Mesenchymal stem cell (in vitro differentiated cells and primary cell): ENCODE measurements at regions not wholly inside any gene's neighbourhood (a gene's known extent, or its start where the extent isn't known, plus 50 kb on each side); places are given as distances from the start of the nearest gene placed in this dataset.

Source experiments
- DNase-seq: peaks from one replicate; pipeline ENCODE4 v3.0.0-alpha.2; 2013
- H2AFZ ChIP-seq: one replicate; pipeline ENCODE4 v1.6.1; 2013; ENCODE audit warnings: low read depth, mild to moderate bottlenecking, control low read depth, inconsistent platforms, low read length, moderate library complexity
- H2AK5ac ChIP-seq: 2 replicates; pipeline ENCODE4 v1.6.1; 2013; ENCODE audit warnings: low read length, moderate library complexity, mild to moderate bottlenecking, inconsistent platforms; ENCODE audit not compliant: severe bottlenecking
- H2BK120ac ChIP-seq: one replicate; pipeline ENCODE4 v1.6.1; 2013; ENCODE audit warnings: low read depth, mild to moderate bottlenecking, inconsistent platforms, low read length, moderate library complexity
- H2BK12ac ChIP-seq, 2 experiments: one replicate each; pipeline ENCODE4 v1.6.1; 2013; ENCODE audit warnings: inconsistent platforms in 2 of 2, low read length in 2 of 2, mild to moderate bottlenecking in 2 of 2, moderate library complexity in 2 of 2, control low read depth in 1 of 2
- H2BK15ac ChIP-seq: one replicate; pipeline ENCODE4 v1.6.1; 2013; ENCODE audit warnings: mild to moderate bottlenecking, low read depth, inconsistent platforms; ENCODE audit not compliant: poor library complexity, severe bottlenecking
- H2BK5ac ChIP-seq: 2 replicates; pipeline ENCODE4 v1.6.1; 2013; ENCODE audit warnings: low read depth, mild to moderate bottlenecking, low read length, control low read depth, inconsistent platforms; ENCODE audit not compliant: poor library complexity, severe bottlenecking
- H3K14ac ChIP-seq, 2 experiments: one replicate each; pipeline ENCODE4 v1.6.1; 2013; ENCODE audit warnings: inconsistent platforms in 2 of 2, low read length in 2 of 2, control low read depth in 1 of 2, mild to moderate bottlenecking in 1 of 2, moderate library complexity in 1 of 2
- H3K18ac ChIP-seq, 2 experiments: one replicate each; pipeline ENCODE4 v1.6.1; 2013; ENCODE audit warnings: inconsistent platforms in 2 of 2, low read length in 2 of 2, control low read depth in 1 of 2, low read depth in 1 of 2, mild to moderate bottlenecking in 1 of 2
- H3K23ac ChIP-seq, 2 experiments: one replicate each; pipeline ENCODE4 v1.6.1; 2013; ENCODE audit warnings: inconsistent platforms in 2 of 2, low read length in 2 of 2, mild to moderate bottlenecking in 2 of 2, moderate library complexity in 2 of 2, control low read depth in 1 of 2
- H3K27ac ChIP-seq: 2 replicates; pipeline ENCODE4 v1.5.1; 2013; ENCODE audit warnings: mild to moderate bottlenecking, moderate library complexity, low read length, control low read depth, inconsistent platforms; ENCODE audit not compliant: poor library complexity, severe bottlenecking
- H3K27me3 ChIP-seq, 2 experiments: 2 replicates each; pipeline versions ENCODE4 v1.6.1 to v1.7.0; 2013; ENCODE audit warnings: low read length in 2 of 2, mild to moderate bottlenecking in 2 of 2, moderate library complexity in 2 of 2, control low read depth in 1 of 2, inconsistent platforms in 1 of 2; ENCODE audit not compliant: control insufficient read depth in 1 of 2, insufficient read depth in 1 of 2
- H3K36me3 ChIP-seq, 2 experiments: 2 replicates each; pipeline versions ENCODE4 v1.6.1 to v1.7.0; 2013; ENCODE audit warnings: low read length in 2 of 2, control low read depth in 1 of 2, inconsistent platforms in 1 of 2, low read depth in 1 of 2, mild to moderate bottlenecking in 1 of 2; ENCODE audit not compliant: insufficient read depth in 2 of 2, control insufficient read depth in 1 of 2
- H3K4ac ChIP-seq, 2 experiments: one replicate each; pipeline ENCODE4 v1.6.1; 2013; ENCODE audit warnings: inconsistent platforms in 2 of 2, low read length in 2 of 2, mild to moderate bottlenecking in 2 of 2, moderate library complexity in 2 of 2, control low read depth in 1 of 2, low read depth in 1 of 2
- H3K4me1 ChIP-seq: 2 replicates; pipeline ENCODE4 v1.6.1; 2013; ENCODE audit warnings: low read depth, low read length, control low read depth; ENCODE audit not compliant: control insufficient read depth, insufficient read depth
- H3K4me2 ChIP-seq: 2 replicates; pipeline ENCODE4 v1.6.1; 2013; ENCODE audit warnings: low read length, mild to moderate bottlenecking, inconsistent platforms; ENCODE audit not compliant: poor library complexity, severe bottlenecking
- H3K4me3 ChIP-seq, 2 experiments: 2 replicates each; pipeline versions ENCODE4 v1.5.1 to v1.7.0; 2013; ENCODE audit warnings: low read length in 2 of 2, mild to moderate bottlenecking in 2 of 2, control low read depth in 1 of 2, low read depth in 1 of 2; ENCODE audit not compliant: insufficient read depth in 1 of 2
- H3K79me1 ChIP-seq: replicated peaks from 2 replicates; pipeline ENCODE4 v1.6.1; 2013; ENCODE audit warnings: mild to moderate bottlenecking, control low read depth, low read length, inconsistent platforms; ENCODE audit not compliant: poor library complexity, severe bottlenecking
- H3K9ac ChIP-seq: 2 replicates; pipeline ENCODE4 v1.7.0; 2013; ENCODE audit warnings: mild to moderate bottlenecking, low read length, moderate library complexity
- H3K9me3 ChIP-seq: 2 replicates; pipeline ENCODE4 v1.7.0; 2013; ENCODE audit warnings: mild to moderate bottlenecking, low read length; ENCODE audit not compliant: control insufficient read depth
- H4K8ac ChIP-seq: one replicate; pipeline ENCODE4 v1.6.1; 2013; ENCODE audit warnings: inconsistent platforms, mild to moderate bottlenecking, low read length, moderate library complexity
- H4K91ac ChIP-seq: one replicate; pipeline ENCODE4 v1.6.1; 2013; ENCODE audit warnings: mild to moderate bottlenecking, low read length, inconsistent platforms
- WGBS: methylation state at CpG from one replicate; pipeline ENCODE4 v1.1.7; 2013; ENCODE audit warnings: mixed read lengths; 5-methylcytosine and 5-hydroxymethylcytosine counted together

DNA sequence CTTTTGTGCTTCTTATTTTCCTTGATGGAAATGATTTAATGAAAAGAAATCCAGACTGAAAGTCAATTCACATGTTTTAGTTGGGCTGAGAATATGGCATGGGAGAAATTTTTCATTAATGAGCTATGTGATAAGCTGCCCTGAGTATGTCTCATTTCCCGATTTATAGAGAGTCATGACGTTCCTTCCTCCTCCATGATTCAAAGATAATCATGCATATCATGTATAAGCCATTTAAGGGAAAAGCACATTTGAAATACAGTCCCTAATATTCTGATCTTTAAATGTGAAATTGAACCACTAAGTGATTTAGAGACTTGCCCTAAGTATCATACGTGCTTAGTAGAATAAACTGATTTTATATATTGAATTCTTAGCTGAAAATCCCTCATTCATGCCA, 840.9 kb downstream of the PCDH17 start:
- Histone ChIP-seq H3K27ac (no peak overlapping the region), H2BK120ac (no peak overlapping the region), H3K9ac (no peak overlapping the region), H2AFZ (no peak overlapping the region), H3K14ac (no peak overlapping the region), H2BK15ac (no peak overlapping the region), H3K4ac (no peak overlapping the region), H3K9me3 (peaks cover 10% of the 10 kb centered on the region), H3K4me1 (no peaks in the 10 kb centered on the region), H3K23ac (no peak overlapping the region), H3K36me3 (no peaks in the 10 kb centered on the region), H2AK5ac (no peak overlapping the region), H3K27me3 (no peaks in the 10 kb centered on the region), H2BK12ac (no peak overlapping the region), H3K4me2 (no peak overlapping the region), H3K4me3 (no peak overlapping the region), H3K18ac (no peak overlapping the region), H4K91ac (no peak overlapping the region), H4K8ac (no peak overlapping the region), H2BK5ac (no peak overlapping the region), H3K79me1 (no peaks in the 10 kb centered on the region)
- no CpG with 5 or more reads among the region's 3 CpGs for WGBS
- DNase-seq = no peak

GRCh38 chr13:58474581-58474980, 843.0 kb downstream of the PCDH17 start:
- Histone ChIP-seq H3K9me3 (peaks cover 8% of the 10 kb centered on the region), H4K8ac (no peak overlapping the region)

GRCh38 chr13:58476206-58476918, 844.8 kb downstream of the PCDH17 start:
- Histone ChIP-seq H2AK5ac (no peak overlapping the region), H2BK120ac (no peak overlapping the region), H2AFZ (no peak overlapping the region), H3K23ac (no peak overlapping the region), H2BK12ac (no peak overlapping the region), H3K9me3 (peaks cover 3% of the 10 kb centered on the region), H2BK5ac (no peak overlapping the region), H3K4ac (no peak overlapping the region), H3K79me1 (no peaks in the 10 kb centered on the region), H3K27ac (no peak overlapping the region), H4K91ac (no peak overlapping the region), H3K36me3 (no peaks in the 10 kb centered on the region), H4K8ac (no peak overlapping the region), H3K18ac (no peak overlapping the region), H3K14ac (no peak overlapping the region), H3K4me1 (no peaks in the 10 kb centered on the region), H3K27me3 (no peaks in the 10 kb centered on the region), H3K4me2 (no peak overlapping the region), H3K4me3 (no peak overlapping the region), H3K9ac (no peak overlapping the region), H2BK15ac (no peak overlapping the region)
- DNase-seq = no peak
- 34% methylated on average over 3 of the region's 6 CpGs for WGBS

More at GRCh38 chr13:58474581-58474980, 843.0 kb downstream of the PCDH17 start:
- H3K4me2 ChIP-seq = no peak overlapping the region
- H2BK15ac ChIP-seq = no peak overlapping the region
- H3K23ac ChIP-seq = no peak overlapping the region
- H4K91ac ChIP-seq = no peak overlapping the region
- H3K79me1 ChIP-seq = no peaks in the 10 kb centered on the region
- H3K4me3 ChIP-seq = no peak overlapping the region
- no peak overlapping the region for H3K14ac ChIP-seq
- no peak overlapping the region for H3K4ac ChIP-seq
- no peak overlapping the region for H2AK5ac ChIP-seq
- H2BK120ac ChIP-seq = no peak overlapping the region
- H3K27ac ChIP-seq = no peak overlapping the region
- no peak overlapping the region for H2AFZ ChIP-seq
- H3K27me3 ChIP-seq = no peaks in the 10 kb centered on the region
- no peak overlapping the region for H2BK12ac ChIP-seq
- no peak overlapping the region for H3K9ac ChIP-seq
- H3K4me1 ChIP-seq = no peaks in the 10 kb centered on the region
- H2BK5ac ChIP-seq = no peak overlapping the region
- no peak overlapping the region for H3K18ac ChIP-seq
- no peaks in the 10 kb centered on the region for H3K36me3 ChIP-seq
- no peak for DNase-seq

DNA sequence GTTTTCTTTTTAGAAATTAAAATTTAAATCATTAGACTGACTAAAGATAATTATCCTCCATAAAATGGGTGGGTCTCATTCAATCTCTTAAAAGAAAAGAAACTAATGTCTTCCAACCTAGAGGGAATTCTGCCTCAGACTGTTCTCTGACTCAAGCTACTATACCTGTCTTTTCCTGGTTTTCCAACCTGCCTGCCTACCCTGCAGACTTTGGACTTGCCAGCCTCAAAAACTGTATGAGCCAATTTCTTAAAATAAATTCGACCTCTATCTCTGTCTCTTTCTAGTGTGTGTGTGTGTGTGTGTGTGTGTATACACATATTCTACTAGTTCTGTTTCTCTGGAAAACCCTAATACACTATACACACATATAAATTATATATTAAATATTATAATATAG, 847.3 kb downstream of the PCDH17 start:
- H2BK15ac ChIP-seq = no peak overlapping the region
- no peak overlapping the region for H4K8ac ChIP-seq
- H3K14ac ChIP-seq = no peak overlapping the region
- H3K36me3 ChIP-seq = no peaks in the 10 kb centered on the region
- no peak overlapping the region for H3K4me2 ChIP-seq
- no peak overlapping the region for H4K91ac ChIP-seq
- no peak overlapping the region for H3K27ac ChIP-seq
- no peaks in the 10 kb centered on the region for H3K27me3 ChIP-seq
- H3K18ac ChIP-seq = no peak overlapping the region
- H2BK12ac ChIP-seq = no peak overlapping the region
- no peaks in the 10 kb centered on the region for H3K4me1 ChIP-seq
- no peak overlapping the region for H2AK5ac ChIP-seq
- no CpG with 5 or more reads among the region's 1 CpG for WGBS
- H2AFZ ChIP-seq = no peak overlapping the region
- H3K79me1 ChIP-seq = no peaks in the 10 kb centered on the region
- H2BK120ac ChIP-seq = no peak overlapping the region
- no peak overlapping the region for H3K23ac ChIP-seq
- DNase-seq = no peak
- peaks cover 3% of the 10 kb centered on the region for H3K9me3 ChIP-seq
- H3K4ac ChIP-seq = no peak overlapping the region
- H2BK5ac ChIP-seq = no peak overlapping the region
- no peak overlapping the region for H3K4me3 ChIP-seq
- no peak overlapping the region for H3K9ac ChIP-seq
